HepG2 (cell line): ENCODE measurements at regions not wholly inside any gene's neighbourhood (a gene's known extent, or its start where the extent isn't known, plus 50 kb on each side); places are given as distances from the start of the nearest gene placed in this dataset.

ENCODE experiments used
- HOXA5 ChIP-seq: sonication (generic); formaldehyde crosslinking; IDR thresholded peaks from 2 replicates; pipeline ENCODE4 v1.4.0; 2020; ENCODE audit warnings: missing genetic modification reagents
- TF ChIP-seq, protein P1 (sequence below): sonication (generic); formaldehyde crosslinking; IDR thresholded peaks from 2 replicates; pipeline ENCODE4 v1.4.0; 2020; ENCODE audit warnings: missing genetic modification reagents, mild to moderate bottlenecking, borderline replicate concordance

DNA sequence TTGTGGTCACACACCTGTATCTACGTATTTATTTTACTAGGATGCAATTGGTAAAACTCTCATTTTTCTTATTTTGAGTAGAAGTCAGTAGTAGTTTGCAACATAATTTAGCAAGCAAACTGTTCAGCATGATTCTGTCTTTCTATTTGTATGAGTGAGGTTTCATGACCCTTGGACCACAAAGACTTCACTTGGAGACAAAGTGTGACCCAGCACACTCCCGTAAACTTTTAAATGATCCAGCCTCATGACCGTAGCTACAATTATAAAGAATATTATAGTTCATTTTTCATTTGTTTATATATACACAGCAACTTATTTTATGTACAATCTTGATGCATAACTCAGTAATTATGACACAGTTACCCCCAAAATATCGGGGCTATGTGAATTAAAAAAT is 86.5 kb downstream of the ERCC5 start:
- TF ChIP-seq HOXA5 = no peak
- TF ChIP-seq, protein P1, sequence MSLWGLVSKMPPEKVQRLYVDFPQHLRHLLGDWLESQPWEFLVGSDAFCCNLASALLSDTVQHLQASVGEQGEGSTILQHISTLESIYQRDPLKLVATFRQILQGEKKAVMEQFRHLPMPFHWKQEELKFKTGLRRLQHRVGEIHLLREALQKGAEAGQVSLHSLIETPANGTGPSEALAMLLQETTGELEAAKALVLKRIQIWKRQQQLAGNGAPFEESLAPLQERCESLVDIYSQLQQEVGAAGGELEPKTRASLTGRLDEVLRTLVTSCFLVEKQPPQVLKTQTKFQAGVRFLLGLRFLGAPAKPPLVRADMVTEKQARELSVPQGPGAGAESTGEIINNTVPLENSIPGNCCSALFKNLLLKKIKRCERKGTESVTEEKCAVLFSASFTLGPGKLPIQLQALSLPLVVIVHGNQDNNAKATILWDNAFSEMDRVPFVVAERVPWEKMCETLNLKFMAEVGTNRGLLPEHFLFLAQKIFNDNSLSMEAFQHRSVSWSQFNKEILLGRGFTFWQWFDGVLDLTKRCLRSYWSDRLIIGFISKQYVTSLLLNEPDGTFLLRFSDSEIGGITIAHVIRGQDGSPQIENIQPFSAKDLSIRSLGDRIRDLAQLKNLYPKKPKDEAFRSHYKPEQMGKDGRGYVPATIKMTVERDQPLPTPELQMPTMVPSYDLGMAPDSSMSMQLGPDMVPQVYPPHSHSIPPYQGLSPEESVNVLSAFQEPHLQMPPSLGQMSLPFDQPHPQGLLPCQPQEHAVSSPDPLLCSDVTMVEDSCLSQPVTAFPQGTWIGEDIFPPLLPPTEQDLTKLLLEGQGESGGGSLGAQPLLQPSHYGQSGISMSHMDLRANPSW (CRISPR knock-in tag) = no peak
